Fibroblast of lung (primary cell): ENCODE measurements at regions not wholly inside any gene's neighbourhood (a gene's known extent, or its start where the extent isn't known, plus 50 kb on each side); places are given as distances from the start of the nearest gene placed in this dataset.

Experiments used
- CTCF ChIP-seq, 2 donors: IDR thresholded peaks in 1 of 2; conservative IDR thresholded peaks in 1 of 2; 1 replicate in 1 of 2; 2 replicates in 1 of 2; pipeline ENCODE4 v1.5.1; 2011 to 2012; ENCODE audit warnings: low read length in 2 of 2, control low read depth in 1 of 2, inconsistent platforms in 1 of 2, low read depth in 1 of 2, mild to moderate bottlenecking in 1 of 2
- EZH2 ChIP-seq: IDR thresholded peaks from 2 replicates; pipeline ENCODE4 v1.5.1; 2012; ENCODE audit warnings: low read length, control low read depth, mild to moderate bottlenecking; ENCODE audit errors: missing control alignments

- no peak for TF ChIP-seq CTCF (conservative IDR thresholded peaks at IDR 0.05 in 1 of 2, IDR thresholded peaks at IDR 0.05 in 1 of 2; ENCODE audit: low read depth in 1 of 2, low read length in 2 of 2)
- TF ChIP-seq EZH2 = no peak
Observed at GRCh38 chr2:180456801-180457200, 449.7 kb upstream of the CWC22 start.
